ENCODE measurements at regions not wholly inside any gene's neighbourhood (a gene's known extent, or its start where the extent isn't known, plus 50 kb on each side); places are given as distances from the start of the nearest gene placed in this dataset.

- TF ChIP-seq CTCF (IDR thresholded peaks at IDR 0.05), result no peak
- TF ChIP-seq EZH2 (IDR thresholded peaks at IDR 0.05; ENCODE audit: borderline replicate concordance, insufficient read depth, low read depth, low read length, poor library complexity, severe bottlenecking), result no peak
Observed at GRCh38 chr10:62992145-62992721, 140.9 kb upstream of the NRBF2 start.

Measured in B cell (primary cell).